ENCODE measurements at regions not wholly inside any gene's neighbourhood (a gene's known extent, or its start where the extent isn't known, plus 50 kb on each side); places are given as distances from the start of the nearest gene placed in this dataset.
A peak's percentile ranks its signal among the peaks of the same experiment; 100 is the strongest.

DNA sequence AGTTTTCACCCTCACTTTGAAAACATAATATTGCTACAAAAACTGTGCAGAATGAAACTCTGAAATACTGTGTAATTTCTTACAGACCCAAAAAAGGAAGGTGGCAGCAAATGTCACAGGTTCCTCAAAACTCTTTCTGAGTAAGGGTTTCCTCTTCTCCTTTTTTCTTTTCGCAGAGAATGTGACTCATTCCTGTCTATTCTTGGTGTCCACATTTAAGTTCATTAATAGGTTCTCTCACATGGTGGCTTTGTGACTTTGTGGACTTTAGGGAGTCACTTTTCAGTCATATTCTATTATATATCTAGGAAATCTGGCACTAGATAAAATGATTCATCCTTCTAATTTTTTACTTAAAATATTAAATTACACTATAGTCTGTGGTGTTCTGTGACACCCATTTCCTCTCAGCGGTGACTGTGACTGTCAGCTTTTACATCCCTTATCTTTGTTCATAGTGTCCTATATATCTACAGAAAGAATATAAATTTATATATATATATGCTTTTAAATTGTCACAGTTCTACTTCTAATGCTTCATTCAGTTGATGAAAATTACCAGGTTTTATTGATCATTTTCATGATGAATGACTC lies 126.8 kb upstream of the HCRTR2 start:
- Histone ChIP-seq H3K27ac (ENCODE audit: low read depth, low read length, poor library complexity, severe bottlenecking) (no peak overlapping the region), H3K27me3 (replicated peaks; ENCODE audit: insufficient read depth, low read depth, low read length, poor library complexity) (no peaks in the 10 kb centered on the region), H3K36me3 (ENCODE audit: insufficient read depth, low read length, poor library complexity, severe bottlenecking) (no peaks in the 10 kb centered on the region), H3K4me3 (ENCODE audit: low read depth, low read length, poor library complexity, severe bottlenecking) (no peak overlapping the region), H3K4me1 (ENCODE audit: insufficient read depth, low read length, poor library complexity, severe bottlenecking) (peaks cover 5% of the 10 kb centered on the region), H3K9me3 (ENCODE audit: low read depth, low read length, poor library complexity, severe bottlenecking) (no peaks in the 10 kb centered on the region)
- intact Hi-C loops (cut with micrococcal nuclease; ENCODE audit: unreplicated experiment), result no loop called here
- TF ChIP-seq EZH2 (IDR thresholded peaks at IDR 0.05; ENCODE audit: borderline replicate concordance, low read depth, low read length, poor library complexity, severe bottlenecking), result no peak
- TF ChIP-seq, protein P1, sequence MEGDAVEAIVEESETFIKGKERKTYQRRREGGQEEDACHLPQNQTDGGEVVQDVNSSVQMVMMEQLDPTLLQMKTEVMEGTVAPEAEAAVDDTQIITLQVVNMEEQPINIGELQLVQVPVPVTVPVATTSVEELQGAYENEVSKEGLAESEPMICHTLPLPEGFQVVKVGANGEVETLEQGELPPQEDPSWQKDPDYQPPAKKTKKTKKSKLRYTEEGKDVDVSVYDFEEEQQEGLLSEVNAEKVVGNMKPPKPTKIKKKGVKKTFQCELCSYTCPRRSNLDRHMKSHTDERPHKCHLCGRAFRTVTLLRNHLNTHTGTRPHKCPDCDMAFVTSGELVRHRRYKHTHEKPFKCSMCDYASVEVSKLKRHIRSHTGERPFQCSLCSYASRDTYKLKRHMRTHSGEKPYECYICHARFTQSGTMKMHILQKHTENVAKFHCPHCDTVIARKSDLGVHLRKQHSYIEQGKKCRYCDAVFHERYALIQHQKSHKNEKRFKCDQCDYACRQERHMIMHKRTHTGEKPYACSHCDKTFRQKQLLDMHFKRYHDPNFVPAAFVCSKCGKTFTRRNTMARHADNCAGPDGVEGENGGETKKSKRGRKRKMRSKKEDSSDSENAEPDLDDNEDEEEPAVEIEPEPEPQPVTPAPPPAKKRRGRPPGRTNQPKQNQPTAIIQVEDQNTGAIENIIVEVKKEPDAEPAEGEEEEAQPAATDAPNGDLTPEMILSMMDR (conservative IDR thresholded peaks at IDR 0.05; ENCODE audit: low read depth, low read length), result no peak
- BruUV-seq (replicated peaks), result no TSS peak
- ChIA-PET POLR2A (ENCODE audit: low non-redundant PET) (no interaction called here), CTCF (interaction anchor here (0.9 kb wide), 1 partner anchor 330 kb away, joined by 4 read pairs; no protein-coding TSS in a partner anchor)
- DNase-seq (ENCODE audit: low spot score), result peak; percentile 61

DNA sequence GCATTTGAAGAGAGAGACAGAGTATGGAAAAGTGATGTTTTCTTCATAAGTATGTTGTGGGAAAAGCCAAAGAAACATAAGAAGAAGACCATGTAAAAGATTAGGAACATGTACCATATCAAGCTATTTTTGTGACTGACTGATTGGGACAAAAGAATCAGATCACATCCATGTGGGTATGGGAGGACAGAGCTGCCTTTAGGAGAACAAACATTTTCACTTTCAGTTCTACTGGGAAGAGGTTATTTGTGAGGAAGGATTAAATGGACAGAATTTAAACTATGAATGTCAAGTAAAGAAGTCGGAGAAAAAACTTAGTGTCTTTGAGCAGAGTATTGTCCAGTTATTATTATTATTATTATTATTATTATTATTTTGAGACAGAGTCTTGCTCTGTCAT lies 124.4 kb upstream of the HCRTR2 start:
- ChIA-PET CTCF (no interaction called here), POLR2A (ENCODE audit: low non-redundant PET) (no interaction called here)
- H3K36me3 ChIP-seq (ENCODE audit: insufficient read depth, low read length, poor library complexity, severe bottlenecking), result no peaks in the 10 kb centered on the region
- H3K27me3 ChIP-seq (replicated peaks; ENCODE audit: insufficient read depth, low read depth, low read length, poor library complexity), result no peaks in the 10 kb centered on the region
- peaks cover 5% of the 10 kb centered on the region for H3K4me1 ChIP-seq (ENCODE audit: insufficient read depth, low read length, poor library complexity, severe bottlenecking)
- no peak overlapping the region for H3K27ac ChIP-seq (ENCODE audit: low read depth, low read length, poor library complexity, severe bottlenecking)
- DNase-seq (ENCODE audit: low spot score), result no peak
- no TSS peak for BruUV-seq (replicated peaks)
- no peaks in the 10 kb centered on the region for H3K9me3 ChIP-seq (ENCODE audit: low read depth, low read length, poor library complexity, severe bottlenecking)
- intact Hi-C loops (cut with micrococcal nuclease; ENCODE audit: unreplicated experiment), result no loop called here
- TF ChIP-seq, protein P1 (conservative IDR thresholded peaks at IDR 0.05; ENCODE audit: low read depth, low read length), result no peak
- no peak for TF ChIP-seq EZH2 (IDR thresholded peaks at IDR 0.05; ENCODE audit: borderline replicate concordance, low read depth, low read length, poor library complexity, severe bottlenecking)
- H3K4me3 ChIP-seq (ENCODE audit: low read depth, low read length, poor library complexity, severe bottlenecking), result no peak overlapping the region

DNA sequence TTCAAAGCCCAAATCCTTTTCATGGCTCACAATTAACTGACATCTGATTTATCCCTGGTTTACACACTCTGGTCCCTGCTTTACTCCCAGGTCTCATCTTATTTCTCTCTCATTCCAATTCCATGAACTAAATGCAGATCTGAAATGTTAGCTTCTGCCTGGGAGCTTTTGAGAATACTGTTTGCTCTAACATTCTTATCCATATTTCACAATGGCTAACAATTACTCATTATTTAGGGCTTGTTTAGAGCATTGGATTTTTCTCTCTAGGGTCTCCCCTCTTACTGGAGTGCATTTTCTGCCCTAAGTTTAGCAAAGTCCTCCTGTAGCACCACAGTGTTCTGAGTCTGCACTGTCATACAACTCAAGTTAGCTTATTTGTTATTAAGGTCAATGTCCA lies 121.5 kb upstream of the HCRTR2 start:
- no TSS peak for BruUV-seq (replicated peaks)
- no peak for DNase-seq (ENCODE audit: low spot score)
- Histone ChIP-seq H3K9me3 (ENCODE audit: low read depth, low read length, poor library complexity, severe bottlenecking) (no peaks in the 10 kb centered on the region), H3K27ac (ENCODE audit: low read depth, low read length, poor library complexity, severe bottlenecking) (no peak overlapping the region), H3K27me3 (replicated peaks; ENCODE audit: insufficient read depth, low read depth, low read length, poor library complexity) (no peaks in the 10 kb centered on the region), H3K36me3 (ENCODE audit: insufficient read depth, low read length, poor library complexity, severe bottlenecking) (no peaks in the 10 kb centered on the region), H3K4me3 (ENCODE audit: low read depth, low read length, poor library complexity, severe bottlenecking) (no peak overlapping the region), H3K4me1 (ENCODE audit: insufficient read depth, low read length, poor library complexity, severe bottlenecking) (no peaks in the 10 kb centered on the region)
- ChIA-PET CTCF (no interaction called here), POLR2A (ENCODE audit: low non-redundant PET) (interaction anchor here (0.6 to 0.7 kb wide), 2 partner anchors 9 to 269 kb away, joined by 3 to 4 read pairs; no protein-coding TSS in a partner anchor)
- TF ChIP-seq EZH2 (IDR thresholded peaks at IDR 0.05; ENCODE audit: borderline replicate concordance, low read depth, low read length, poor library complexity, severe bottlenecking), result no peak
- TF ChIP-seq, protein P1 (conservative IDR thresholded peaks at IDR 0.05; ENCODE audit: low read depth, low read length), result no peak
- intact Hi-C loops (cut with micrococcal nuclease; ENCODE audit: unreplicated experiment), result no loop called here

Measured in A673 (cell line).